ENCODE measurements at regions not wholly inside any gene's neighbourhood (a gene's known extent, or its start where the extent isn't known, plus 50 kb on each side); places are given as distances from the start of the nearest gene placed in this dataset.

- no peak for DNase-seq (ENCODE audit: low read depth in 1 of 2, low spot score in 1 of 2)
Measured at GRCh38 chr4:180652533-180652932, 1590.7 kb upstream of the TENM3 start.

GRCh38 chr4:180655886-180656285, 1587.3 kb upstream of the TENM3 start:
- DNase-seq (ENCODE audit: low read depth in 1 of 2, low spot score in 1 of 2), result no peak

- DNase-seq (ENCODE audit: low read depth in 1 of 2, low spot score in 1 of 2), result no peak
Measured at GRCh38 chr4:180657881-180658280, 1585.3 kb upstream of the TENM3 start.

GRCh38 chr4:180664766-180665368, 1578.3 kb upstream of the TENM3 start:
- DNase-seq (ENCODE audit: low read depth in 1 of 2, low spot score in 1 of 2), result no peak

GRCh38 chr4:180665481-180665880, 1577.7 kb upstream of the TENM3 start:
- no peak for DNase-seq (ENCODE audit: low read depth in 1 of 2, low spot score in 1 of 2)

GRCh38 chr4:180665994-180666824, 1577.0 kb upstream of the TENM3 start:
- no peak for DNase-seq (ENCODE audit: low read depth in 1 of 2, low spot score in 1 of 2)

GRCh38 chr4:180668732-180669131, 1574.5 kb upstream of the TENM3 start:
- no peak for DNase-seq (ENCODE audit: low read depth in 1 of 2, low spot score in 1 of 2)

GRCh38 chr4:180669680-180670079, 1573.5 kb upstream of the TENM3 start:
- no peak for DNase-seq (ENCODE audit: low read depth in 1 of 2, low spot score in 1 of 2)

GRCh38 chr4:180674619-180675358, 1568.4 kb upstream of the TENM3 start:
- DNase-seq (ENCODE audit: low read depth in 1 of 2, low spot score in 1 of 2), result no peak

- no peak for DNase-seq (ENCODE audit: low read depth in 1 of 2, low spot score in 1 of 2)
Measured at GRCh38 chr4:180675359-180675650, 1567.9 kb upstream of the TENM3 start.

- no peak for DNase-seq (ENCODE audit: low read depth in 1 of 2, low spot score in 1 of 2)
Measured at GRCh38 chr4:180680305-180680704, 1562.9 kb upstream of the TENM3 start.

- no peak for DNase-seq (ENCODE audit: low read depth in 1 of 2, low spot score in 1 of 2)
Measured at GRCh38 chr4:180682776-180683175, 1560.4 kb upstream of the TENM3 start.

GRCh38 chr4:180683186-180683585, 1560.0 kb upstream of the TENM3 start:
- no peak for DNase-seq (ENCODE audit: low read depth in 1 of 2, low spot score in 1 of 2)

GRCh38 chr4:180688480-180688879, 1554.7 kb upstream of the TENM3 start:
- DNase-seq (ENCODE audit: low read depth in 1 of 2, low spot score in 1 of 2), result no peak

GRCh38 chr4:180694875-180695274, 1548.3 kb upstream of the TENM3 start:
- no peak for DNase-seq (ENCODE audit: low read depth in 1 of 2, low spot score in 1 of 2)

- no peak for DNase-seq (ENCODE audit: low read depth in 1 of 2, low spot score in 1 of 2)
Measured at GRCh38 chr4:180695851-180696250, 1547.4 kb upstream of the TENM3 start.

- DNase-seq (ENCODE audit: low read depth in 1 of 2, low spot score in 1 of 2), result no peak
Measured at GRCh38 chr4:180696460-180697092, 1546.6 kb upstream of the TENM3 start.

GRCh38 chr4:180698550-180699195, 1544.5 kb upstream of the TENM3 start:
- no peak for DNase-seq (ENCODE audit: low read depth in 1 of 2, low spot score in 1 of 2)

GRCh38 chr4:180706766-180707165, 1536.4 kb upstream of the TENM3 start:
- no peak for DNase-seq (ENCODE audit: low read depth in 1 of 2, low spot score in 1 of 2)

GRCh38 chr4:180710628-180711337, 1532.4 kb upstream of the TENM3 start:
- no peak for DNase-seq (ENCODE audit: low read depth in 1 of 2, low spot score in 1 of 2)
